CD14-positive monocyte (primary cell): ENCODE measurements at regions not wholly inside any gene's neighbourhood (a gene's known extent, or its start where the extent isn't known, plus 50 kb on each side); places are given as distances from the start of the nearest gene placed in this dataset.

Source experiments
- DNase-seq, 3 donors: peaks; one replicate each; pipeline ENCODE4 v3.0.0-alpha.2; 2011 to 2022
- H2AFZ ChIP-seq: 2 replicates; pipeline ENCODE4 v1.6.0; 2012; ENCODE audit warnings: mild to moderate bottlenecking, low read depth, low read length, inconsistent platforms; ENCODE audit not compliant: insufficient read depth, poor library complexity, severe bottlenecking
- H3K27ac ChIP-seq, 2 donors: 1 replicate in 1 of 2; 2 replicates in 1 of 2; pipeline ENCODE4 v1.5.1; 2012 to 2013; ENCODE audit warnings: low read length in 2 of 2, control low read depth in 1 of 2, inconsistent platforms in 1 of 2, low read depth in 1 of 2, mild to moderate bottlenecking in 1 of 2
- H3K27me3 ChIP-seq, 2 donors: one replicate each; pipeline versions ENCODE4 v1.6.0 to v1.6.1; 2011 to 2013; ENCODE audit warnings: low read length in 2 of 2; ENCODE audit not compliant: control insufficient read depth in 2 of 2, insufficient read depth in 2 of 2
- H3K36me3 ChIP-seq, 2 donors: replicated peaks in 1 of 2; 1 replicate in 1 of 2; 2 replicates in 1 of 2; pipeline versions ENCODE4 v1.5.1 to v1.6.1; 2012 to 2013; ENCODE audit warnings: low read length in 2 of 2, control low read depth in 1 of 2, inconsistent platforms in 1 of 2, mild to moderate bottlenecking in 1 of 2; ENCODE audit not compliant: insufficient read depth in 2 of 2, control insufficient read depth in 1 of 2
- H3K4me1 ChIP-seq, 2 donors: 1 replicate in 1 of 2; 2 replicates in 1 of 2; pipeline versions ENCODE4 v1.5.1 to v1.6.1; 2012 to 2013; ENCODE audit warnings: low read length in 2 of 2, control low read depth in 1 of 2, inconsistent platforms in 1 of 2, mild to moderate bottlenecking in 1 of 2, moderate library complexity in 1 of 2; ENCODE audit not compliant: insufficient read depth in 2 of 2, control insufficient read depth in 1 of 2
- H3K4me2 ChIP-seq: replicated peaks from 2 replicates; pipeline ENCODE3; 2012; ENCODE audit warnings: low read length, moderate library complexity, mild to moderate bottlenecking; ENCODE audit not compliant: poor library complexity, severe bottlenecking; ENCODE audit errors: extremely low read depth
- H3K4me3 ChIP-seq, 3 experiments: fragments of 200-600 bp in 1 of 3; sonication (generic) in 1 of 3; replicated peaks in 1 of 3; 1 replicate in 2 of 3; 2 replicates in 1 of 3; pipeline ENCODE4 v1.5.1; 2011 to 2013; ENCODE audit warnings: low read length in 3 of 3, mild to moderate bottlenecking in 3 of 3, control low read depth in 2 of 3, low read depth in 2 of 3, inconsistent platforms in 1 of 3, moderate library complexity in 1 of 3
- H3K79me2 ChIP-seq: 2 replicates; pipeline ENCODE4 v1.6.0; 2012; ENCODE audit warnings: mild to moderate bottlenecking, control low read depth, inconsistent platforms, low read length, moderate library complexity; ENCODE audit not compliant: insufficient read depth
- H3K9ac ChIP-seq: 2 replicates; pipeline ENCODE4 v1.6.0; 2017; ENCODE audit warnings: low read length, mild to moderate bottlenecking; ENCODE audit not compliant: insufficient read depth, poor library complexity, severe bottlenecking
- H3K9me3 ChIP-seq, 2 donors: replicated peaks in 1 of 2; 1 replicate in 1 of 2; 2 replicates in 1 of 2; pipeline versions ENCODE4 v1.5.1 to v1.6.1; 2012 to 2013; ENCODE audit warnings: low read length in 2 of 2, control low read depth in 1 of 2; ENCODE audit not compliant: control insufficient read depth in 1 of 2, insufficient read depth in 1 of 2
- H4K20me1 ChIP-seq: 2 replicates; pipeline ENCODE4 v1.6.0; 2012; ENCODE audit warnings: mild to moderate bottlenecking, low read length, control low read depth, moderate library complexity; ENCODE audit not compliant: insufficient read depth
- H3K27ac Mint-ChIP-seq, 7 donors: one replicate each; pipeline ENCODE4 v1.8.0; 2020; ENCODE audit warnings: mild to moderate bottlenecking in 7 of 7, mixed read lengths in 7 of 7, moderate library complexity in 6 of 7, inconsistent platforms in 2 of 7
- H3K27me3 Mint-ChIP-seq, 3 donors: one replicate each; pipeline ENCODE4 v1.8.0; 2021 to 2022; ENCODE audit warnings: low read depth in 3 of 3, mild to moderate bottlenecking in 3 of 3, mixed read lengths in 3 of 3, moderate library complexity in 3 of 3, inconsistent platforms in 1 of 3
- H3K36me3 Mint-ChIP-seq, 2 donors: one replicate each; pipeline ENCODE4 v1.8.0; 2020; ENCODE audit warnings: mixed read lengths in 2 of 2, inconsistent platforms in 1 of 2, mild to moderate bottlenecking in 1 of 2
- H3K4me1 Mint-ChIP-seq: one replicate; pipeline ENCODE4 v1.8.0; 2020; ENCODE audit warnings: mild to moderate bottlenecking, mixed read lengths
- H3K4me3 Mint-ChIP-seq, 2 donors: one replicate each; pipeline ENCODE4 v1.8.0; 2020; ENCODE audit warnings: mild to moderate bottlenecking in 2 of 2, mixed read lengths in 2 of 2, moderate library complexity in 1 of 2
- H3K9me3 Mint-ChIP-seq, 7 donors: one replicate each; pipeline ENCODE4 v1.8.0; 2020 to 2022; ENCODE audit warnings: mixed read lengths in 7 of 7, mild to moderate bottlenecking in 6 of 7, moderate library complexity in 6 of 7, inconsistent platforms in 2 of 7
- CTCF ChIP-seq: fragments of 200-600 bp; IDR thresholded peaks from one replicate; pipeline ENCODE4 v1.8.0; 2022; ENCODE audit warnings: antibody characterized with exemption, mild to moderate bottlenecking
- WGBS: methylation state at CpG from one replicate; pipeline ENCODE4 v1.1.5; 2013; ENCODE audit warnings: missing lambda C conversion rate; ENCODE audit not compliant: insufficient coverage; 5-methylcytosine and 5-hydroxymethylcytosine counted together
- intact Hi-C, 2 donors: fragments of 100-400 bp; cut with micrococcal nuclease; formaldehyde crosslinking; loops; one replicate each; pipeline versions ENCODE4 v1.15.0 to v1.15.1; 2023

- no peaks in the 10 kb centered on the region for H3K27me3 ChIP-seq
- H3K4me1 ChIP-seq: no peaks in the 10 kb centered on the region
- no CpG with 5 or more reads among the region's 5 CpGs for WGBS
- DNase-seq: no peak
- no peak for TF ChIP-seq CTCF
- no peaks in the 10 kb centered on the region for H3K9me3 ChIP-seq
- Mint-ChIP-seq H3K9me3 (peaks cover 0 to 5% (median 0%) of the 10 kb centered on the region in 7 donors), H3K27me3 (peaks cover 0 to 3% (median 2%) of the 10 kb centered on the region in 3 donors), H3K4me3 (no peak overlapping the region), H3K36me3 (no peaks in the 10 kb centered on the region), H3K27ac (no peak overlapping the region), H3K4me1 (no peaks in the 10 kb centered on the region)
- H3K27ac ChIP-seq: no peak overlapping the region
- no peaks in the 10 kb centered on the region for H3K36me3 ChIP-seq
- no peak overlapping the region for H3K9ac ChIP-seq
- intact Hi-C loops: no loop called here
- H2AFZ ChIP-seq: no peak overlapping the region
- no peak overlapping the region for H3K4me2 ChIP-seq
- H3K4me3 ChIP-seq: no peak overlapping the region
- no peaks in the 10 kb centered on the region for H4K20me1 ChIP-seq
- no peaks in the 10 kb centered on the region for H3K79me2 ChIP-seq
Observed at GRCh38 chr20:60862601-60863000, 389.5 kb upstream of the CDH4 start.

- Mint-ChIP-seq H3K9me3 (peaks cover 0 to 3% (median 0%) of the 10 kb centered on the region in 7 donors), H3K36me3 (no peaks in the 10 kb centered on the region), H3K27ac (no peak overlapping the region), H3K4me1 (no peaks in the 10 kb centered on the region), H3K27me3 (peaks cover 0 to 3% (median 2%) of the 10 kb centered on the region in 3 donors), H3K4me3 (no peak overlapping the region)
- Histone ChIP-seq H3K4me3 (no peak overlapping the region), H3K27me3 (no peaks in the 10 kb centered on the region), H3K9me3 (no peaks in the 10 kb centered on the region), H3K4me1 (no peaks in the 10 kb centered on the region), H2AFZ (no peak overlapping the region), H3K27ac (no peak overlapping the region), H3K36me3 (no peaks in the 10 kb centered on the region), H3K9ac (no peak overlapping the region), H3K4me2 (no peak overlapping the region), H3K79me2 (no peaks in the 10 kb centered on the region), H4K20me1 (no peaks in the 10 kb centered on the region)
- no peak for DNase-seq
- 77% methylated on average over 3 of the region's 3 CpGs for WGBS
- no peak for TF ChIP-seq CTCF
- intact Hi-C loops: no loop called here
Observed at GRCh38 chr20:60863548-60863947, 388.5 kb upstream of the CDH4 start.
